Activated CD4-positive, alpha-beta T cell treated with anti-CD3 and anti-CD28 coated beads, Interleukin-2, amount 10 ng/mL, durations not matched to agents 24 days and 14 days (primary cell): ENCODE measurements at regions not wholly inside any gene's neighbourhood (a gene's known extent, or its start where the extent isn't known, plus 50 kb on each side); places are given as distances from the start of the nearest gene placed in this dataset.

Experiments used
- DNase-seq: peaks from one replicate; pipeline ENCODE4 v3.0.0; 2022
- H3K27ac Mint-ChIP-seq: one replicate; pipeline ENCODE4 v1.8.0; 2022; ENCODE audit warnings: mild to moderate bottlenecking, mixed read lengths
- H3K27me3 Mint-ChIP-seq: one replicate; pipeline ENCODE4 v1.8.0; 2022; ENCODE audit warnings: mixed read lengths
- H3K36me3 Mint-ChIP-seq: one replicate; pipeline ENCODE4 v1.8.0; 2022; ENCODE audit warnings: low read depth, mild to moderate bottlenecking, mixed read lengths
- H3K4me1 Mint-ChIP-seq: one replicate; pipeline ENCODE4 v1.8.0; 2021; ENCODE audit warnings: mixed read lengths
- H3K4me3 Mint-ChIP-seq: one replicate; pipeline ENCODE4 v1.8.0; 2022; ENCODE audit warnings: mild to moderate bottlenecking, moderate library complexity, mixed read lengths
- H3K9me3 Mint-ChIP-seq: one replicate; pipeline ENCODE4 v1.8.0; 2021; ENCODE audit warnings: mixed read lengths
- intact Hi-C: fragments of 100-400 bp; cut with micrococcal nuclease; formaldehyde crosslinking; loops from one replicate; pipeline ENCODE4 v1.15.1; 2023

DNA sequence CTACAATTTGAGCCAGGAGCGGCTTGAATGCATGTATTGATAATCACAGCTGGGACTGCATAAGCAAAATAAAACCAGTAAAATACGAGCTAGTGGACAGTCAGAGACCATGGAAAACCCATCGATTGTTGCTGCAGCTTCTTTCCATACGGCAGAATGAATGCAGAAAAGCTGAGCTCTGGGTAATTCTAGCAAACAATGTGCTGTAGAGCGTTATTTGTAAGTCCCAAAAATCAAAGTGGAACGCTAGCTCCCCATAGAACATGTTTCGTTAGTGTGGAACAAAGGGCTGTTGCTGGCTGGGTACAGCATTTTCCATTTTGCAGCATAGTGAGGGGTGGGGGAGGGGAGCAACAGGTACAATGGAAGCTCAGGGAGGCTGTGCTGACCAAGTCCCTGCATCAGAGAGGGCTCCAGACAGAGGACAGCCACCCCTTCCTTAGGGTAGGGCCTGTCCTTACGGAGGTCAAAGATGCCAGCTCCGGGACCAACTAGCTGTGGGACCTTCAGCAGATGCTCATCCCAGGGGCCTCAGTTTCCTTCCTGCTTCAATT, 74.1 kb downstream of the BOD1L2 start:
- intact Hi-C loops = no loop called here
- no peaks in the 10 kb centered on the region for H3K27me3 Mint-ChIP-seq
- no peak overlapping the region for H3K4me3 Mint-ChIP-seq

DNA sequence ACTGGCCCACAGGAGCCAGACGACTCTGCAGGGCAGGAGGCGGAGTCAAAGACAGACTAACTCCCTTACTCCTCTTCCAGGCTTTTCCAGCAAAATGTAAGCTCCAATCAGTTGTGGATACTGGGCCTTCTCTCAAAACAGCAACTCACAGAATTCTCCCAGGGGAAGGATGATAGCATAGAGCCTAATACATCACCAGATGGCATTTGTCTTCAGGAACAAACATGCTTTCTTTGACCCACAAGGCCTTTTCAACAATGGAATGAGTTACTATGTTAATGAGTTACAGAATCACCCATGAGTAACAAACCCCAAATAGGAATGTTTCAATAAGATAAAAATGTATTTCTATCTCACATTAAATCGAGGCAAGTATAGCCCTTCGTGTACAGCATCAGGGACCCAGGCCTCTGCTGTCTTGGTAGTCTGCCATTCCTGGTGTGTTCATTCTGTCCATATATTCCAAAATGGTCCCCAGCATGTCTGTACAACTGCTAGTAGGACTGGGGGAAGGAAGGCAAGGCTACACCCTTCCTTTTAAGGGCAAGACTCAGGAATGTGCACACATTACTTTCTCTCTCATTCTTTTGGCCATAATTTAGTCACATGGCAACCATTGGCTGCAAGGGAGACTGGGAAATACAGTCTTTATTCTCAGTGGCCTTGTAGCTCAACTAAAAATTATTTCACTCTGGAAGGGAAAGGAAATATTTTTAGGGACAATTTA, 76.4 kb downstream of the BOD1L2 start:
- no peaks in the 10 kb centered on the region for H3K36me3 Mint-ChIP-seq
- H3K9me3 Mint-ChIP-seq = no peaks in the 10 kb centered on the region
- H3K27me3 Mint-ChIP-seq = peaks cover 5% of the 10 kb centered on the region
- H3K27ac Mint-ChIP-seq = no peak overlapping the region
- intact Hi-C loops = no loop called here
- no peak for DNase-seq
- no peak overlapping the region for H3K4me3 Mint-ChIP-seq
- H3K4me1 Mint-ChIP-seq = no peaks in the 10 kb centered on the region

More for the DNA sequence above, 74.1 kb downstream of the BOD1L2 start:
- DNase-seq = no peak
- no peak overlapping the region for H3K27ac Mint-ChIP-seq
- no peaks in the 10 kb centered on the region for H3K4me1 Mint-ChIP-seq
- H3K9me3 Mint-ChIP-seq = no peaks in the 10 kb centered on the region
- no peaks in the 10 kb centered on the region for H3K36me3 Mint-ChIP-seq

DNA sequence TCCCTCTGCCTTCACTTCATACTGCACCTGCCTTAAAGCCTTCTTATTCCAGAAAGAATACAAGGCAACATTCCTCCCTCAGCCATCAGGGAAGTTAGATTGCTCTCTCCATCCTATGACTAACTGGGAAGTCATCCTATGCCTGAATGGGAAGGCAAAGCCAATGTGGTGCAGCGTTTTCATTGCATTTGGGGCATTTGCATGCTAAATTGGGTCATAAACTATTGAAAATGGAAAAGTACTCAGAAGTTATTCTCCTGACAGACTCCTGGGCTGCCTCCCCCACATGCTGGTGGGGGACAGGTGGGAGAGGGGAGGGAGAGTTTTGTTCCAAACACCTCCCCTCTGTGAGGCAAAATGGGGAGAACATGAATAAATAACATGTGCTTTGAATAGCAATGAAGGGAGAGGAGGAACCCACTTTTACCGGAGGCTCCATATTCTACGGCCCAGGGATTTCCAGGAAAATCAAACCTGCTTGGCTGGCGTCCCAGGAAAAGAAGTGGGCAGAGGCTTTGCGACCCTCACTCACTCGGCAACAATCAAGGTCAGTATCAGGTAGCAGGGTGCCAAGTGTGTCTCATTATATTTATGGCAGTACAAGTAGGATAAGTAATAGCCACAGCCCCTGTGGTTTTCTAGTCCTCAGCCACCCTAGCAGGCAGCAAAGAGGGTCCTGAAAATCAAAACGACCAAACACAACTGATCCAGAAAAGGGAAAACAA, 84.1 kb downstream of the BOD1L2 start:
- peaks cover 3% of the 10 kb centered on the region for H3K9me3 Mint-ChIP-seq
- DNase-seq = no peak
- intact Hi-C loops = no loop called here
- H3K27me3 Mint-ChIP-seq = peaks cover 5% of the 10 kb centered on the region
- no peak overlapping the region for H3K4me3 Mint-ChIP-seq
- no peak overlapping the region for H3K27ac Mint-ChIP-seq
- H3K4me1 Mint-ChIP-seq = no peaks in the 10 kb centered on the region
- no peaks in the 10 kb centered on the region for H3K36me3 Mint-ChIP-seq

DNA sequence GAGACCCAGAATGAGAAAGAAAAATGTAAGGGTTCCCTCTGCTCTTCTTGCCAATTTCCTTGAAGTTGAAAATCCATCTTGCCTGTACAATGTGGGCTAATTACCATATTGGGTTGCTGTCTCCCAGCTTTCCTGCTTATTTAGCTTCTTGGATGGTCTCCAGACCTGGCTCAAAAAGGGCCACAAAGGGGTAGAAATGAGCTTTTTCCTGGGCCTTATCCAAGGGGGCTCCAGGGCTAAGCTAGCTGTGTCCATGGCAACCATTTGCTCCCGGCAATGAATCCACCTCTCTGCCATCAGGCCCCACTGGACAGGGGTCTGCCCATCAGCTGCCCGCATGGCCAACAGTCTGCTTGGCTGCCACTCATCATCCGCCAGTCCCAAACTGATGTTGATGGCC, 85.0 kb downstream of the BOD1L2 start:
- no peaks in the 10 kb centered on the region for H3K36me3 Mint-ChIP-seq

DNA sequence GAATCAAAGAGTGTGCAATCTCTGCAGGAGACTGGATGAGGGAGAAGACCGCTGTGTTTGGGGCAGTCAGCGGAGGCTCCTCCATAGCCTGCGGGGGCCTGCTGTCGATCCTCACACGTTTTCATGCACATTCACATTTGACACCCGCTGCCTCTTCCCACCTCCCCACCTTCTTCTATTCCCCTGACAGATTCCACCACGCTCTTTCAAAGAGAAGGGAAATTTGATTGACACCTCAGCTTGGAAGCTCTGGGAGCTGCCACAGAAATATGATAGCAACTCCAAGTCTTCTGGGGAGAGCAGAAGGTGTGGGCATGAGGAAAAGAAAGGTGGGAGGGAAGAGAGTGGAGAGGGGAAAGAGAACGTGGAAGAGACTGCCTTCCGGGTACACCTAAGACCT, 87.5 kb downstream of the BOD1L2 start:
- Mint-ChIP-seq H3K27ac (no peak overlapping the region), H3K4me1 (no peaks in the 10 kb centered on the region)

More for the DNA sequence above, 85.0 kb downstream of the BOD1L2 start:
- Mint-ChIP-seq H3K4me3 (no peak overlapping the region), H3K27ac (no peak overlapping the region), H3K27me3 (no peaks in the 10 kb centered on the region), H3K4me1 (no peaks in the 10 kb centered on the region), H3K9me3 (peaks cover 3% of the 10 kb centered on the region)
- intact Hi-C loops = no loop called here
- DNase-seq = no peak

DNA sequence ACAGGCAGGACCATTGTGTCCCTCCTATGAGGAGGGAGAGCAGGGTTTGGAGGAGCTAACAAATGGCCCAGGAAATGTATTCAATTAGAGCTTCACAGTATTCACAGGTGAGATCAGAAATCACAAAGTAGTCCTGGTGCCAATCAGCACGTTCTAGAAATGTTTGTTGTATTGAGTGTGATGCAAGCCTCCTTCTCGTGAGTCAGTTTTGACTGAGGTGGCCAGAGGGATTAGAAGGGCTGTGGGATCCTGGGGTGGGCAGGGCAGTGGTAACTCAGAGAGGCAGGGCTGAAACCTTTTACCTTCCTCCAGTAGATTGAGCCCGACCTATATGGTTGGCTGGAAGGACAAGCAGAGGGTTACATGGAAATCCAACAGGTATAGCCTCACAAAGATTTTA, 95.0 kb downstream of the BOD1L2 start:
- H3K9me3 Mint-ChIP-seq = no peaks in the 10 kb centered on the region
- no peaks in the 10 kb centered on the region for H3K36me3 Mint-ChIP-seq
- intact Hi-C loops = no loop called here
- no peaks in the 10 kb centered on the region for H3K4me1 Mint-ChIP-seq
- H3K27me3 Mint-ChIP-seq = peaks cover 2% of the 10 kb centered on the region
- no peak overlapping the region for H3K27ac Mint-ChIP-seq
- no peak for DNase-seq
- no peak overlapping the region for H3K4me3 Mint-ChIP-seq

More for the DNA sequence above, 87.5 kb downstream of the BOD1L2 start:
- DNase-seq = no peak
- Mint-ChIP-seq H3K9me3 (peaks cover 3% of the 10 kb centered on the region), H3K27me3 (no peaks in the 10 kb centered on the region), H3K36me3 (no peaks in the 10 kb centered on the region), H3K4me3 (no peak overlapping the region)
- intact Hi-C loops = no loop called here

DNA sequence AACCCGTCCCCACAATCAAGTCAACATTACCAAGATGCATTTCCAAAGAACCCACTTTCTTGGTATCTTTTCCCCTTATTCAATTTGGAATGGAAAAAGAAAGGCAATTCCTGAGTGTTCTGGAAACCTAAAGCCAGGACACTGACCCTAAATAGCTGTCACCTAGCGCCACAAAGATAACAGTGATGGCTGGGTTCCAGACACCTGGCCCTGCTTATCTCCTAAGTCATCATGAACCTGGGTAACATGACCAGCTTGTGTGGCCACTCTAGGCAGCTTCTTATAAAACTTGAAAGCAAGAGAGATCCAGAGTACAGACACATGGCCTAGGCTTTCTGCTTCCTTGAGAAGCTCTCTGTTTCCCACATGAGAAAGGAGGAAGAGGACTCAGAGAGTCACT, 95.4 kb downstream of the BOD1L2 start:
- no peaks in the 10 kb centered on the region for H3K36me3 Mint-ChIP-seq
- intact Hi-C loops = no loop called here
- no peak overlapping the region for H3K4me3 Mint-ChIP-seq
- H3K9me3 Mint-ChIP-seq = no peaks in the 10 kb centered on the region
- H3K27me3 Mint-ChIP-seq = peaks cover 2% of the 10 kb centered on the region
- DNase-seq = no peak
- H3K27ac Mint-ChIP-seq = no peak overlapping the region
- H3K4me1 Mint-ChIP-seq = no peaks in the 10 kb centered on the region

DNA sequence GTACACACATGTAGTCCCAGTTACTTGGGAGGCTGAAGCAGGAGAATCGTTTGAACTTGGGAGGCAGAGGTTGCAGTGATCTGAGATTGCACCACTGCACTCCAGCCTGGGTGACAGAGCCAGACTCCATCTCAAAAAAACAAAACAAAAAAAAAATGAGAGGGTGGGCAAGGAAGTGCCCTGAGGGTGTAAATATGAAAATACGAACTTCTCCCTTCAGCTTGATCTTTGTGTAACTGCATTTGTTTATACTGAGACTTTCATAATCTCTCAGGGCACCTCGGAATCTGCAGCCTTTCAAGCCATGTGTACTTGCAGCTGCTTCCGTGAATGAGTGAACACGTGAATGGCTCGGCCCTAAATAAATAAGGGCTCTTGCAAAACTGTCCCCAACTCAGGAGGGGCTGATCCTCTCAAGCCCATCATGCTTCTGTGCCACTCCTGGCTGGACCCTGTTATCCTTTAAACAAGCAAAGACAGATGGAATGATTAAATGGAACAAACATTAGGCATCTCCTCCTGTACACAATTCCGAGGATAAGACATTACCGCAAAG, 96.8 kb downstream of the BOD1L2 start:
- no peak for DNase-seq
- intact Hi-C loops = no loop called here
- no peak overlapping the region for H3K4me3 Mint-ChIP-seq
- no peaks in the 10 kb centered on the region for H3K9me3 Mint-ChIP-seq
- no peaks in the 10 kb centered on the region for H3K4me1 Mint-ChIP-seq
- H3K27ac Mint-ChIP-seq = no peak overlapping the region
- peaks cover 2% of the 10 kb centered on the region for H3K27me3 Mint-ChIP-seq
- no peaks in the 10 kb centered on the region for H3K36me3 Mint-ChIP-seq

DNA sequence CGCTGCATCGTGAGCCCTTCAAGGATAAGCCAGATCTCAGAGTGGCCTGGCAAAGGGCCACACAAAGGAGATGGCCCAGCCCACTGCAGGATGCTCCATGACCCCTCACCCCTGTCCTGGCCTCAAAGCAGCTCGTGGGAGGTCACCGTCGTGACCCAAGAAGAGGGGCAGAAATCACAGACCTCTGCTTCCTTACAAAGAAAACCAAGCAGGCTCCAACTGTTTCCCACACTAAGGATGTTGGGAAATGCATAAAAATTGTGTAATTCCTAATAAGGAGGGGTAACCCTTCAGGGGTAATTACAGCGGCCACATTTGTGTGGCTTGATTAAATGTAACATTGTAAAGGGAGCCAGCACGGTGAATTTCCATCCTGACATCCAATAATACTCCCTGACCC, 102.3 kb downstream of the BOD1L2 start:
- Mint-ChIP-seq H3K27ac (no peak overlapping the region), H3K4me3 (no peak overlapping the region), H3K9me3 (no peaks in the 10 kb centered on the region), H3K36me3 (no peaks in the 10 kb centered on the region), H3K27me3 (no peaks in the 10 kb centered on the region), H3K4me1 (no peaks in the 10 kb centered on the region)
- DNase-seq = no peak
- intact Hi-C loops = no loop called here

DNA sequence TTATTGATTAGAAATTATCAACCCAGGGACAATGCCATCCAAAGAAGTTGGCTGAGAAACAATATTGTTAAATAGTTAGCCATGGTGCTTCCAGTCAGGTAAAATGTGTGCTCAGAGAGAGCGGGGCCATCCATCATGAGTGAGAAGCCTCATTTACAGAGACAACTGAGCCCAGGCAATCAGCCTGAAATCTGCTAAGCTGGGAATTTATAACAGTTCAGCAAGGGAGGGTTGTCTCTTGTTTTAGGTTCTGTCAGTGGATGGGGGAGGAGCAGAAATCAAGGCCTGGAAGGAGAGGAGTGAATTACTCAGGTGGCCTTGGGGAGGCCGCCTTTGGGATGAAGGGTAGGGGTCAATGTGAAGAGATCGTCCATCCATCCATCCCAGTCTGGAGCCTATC, 102.5 kb upstream of the ST8SIA3 start:
- Mint-ChIP-seq H3K9me3 (no peaks in the 10 kb centered on the region), H3K36me3 (no peaks in the 10 kb centered on the region), H3K4me1 (no peaks in the 10 kb centered on the region), H3K27ac (no peak overlapping the region), H3K27me3 (no peaks in the 10 kb centered on the region), H3K4me3 (no peak overlapping the region)
- intact Hi-C loops = no loop called here
- DNase-seq = no peak

DNA sequence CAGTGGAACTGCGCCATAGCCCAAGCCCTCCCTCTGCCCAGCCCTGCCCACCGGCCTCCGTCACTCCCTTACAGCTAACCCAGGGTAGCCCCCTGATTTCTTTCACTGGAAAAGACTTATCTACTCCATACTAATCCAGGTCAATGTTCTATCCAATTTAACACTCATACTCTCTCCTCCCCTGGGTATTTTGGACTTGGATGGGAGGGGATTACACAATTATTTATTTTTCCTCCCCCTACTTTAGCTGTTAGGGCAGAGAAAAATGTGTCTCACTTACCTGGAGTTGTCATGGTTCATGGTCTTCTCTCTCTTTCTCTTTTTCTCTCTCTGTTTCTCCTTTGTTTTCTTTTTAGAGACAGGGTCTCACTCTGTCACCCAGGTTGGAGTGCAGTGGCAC, 100.6 kb upstream of the ST8SIA3 start:
- no peaks in the 10 kb centered on the region for H3K27me3 Mint-ChIP-seq
- intact Hi-C loops = no loop called here
- no peaks in the 10 kb centered on the region for H3K9me3 Mint-ChIP-seq

DNA sequence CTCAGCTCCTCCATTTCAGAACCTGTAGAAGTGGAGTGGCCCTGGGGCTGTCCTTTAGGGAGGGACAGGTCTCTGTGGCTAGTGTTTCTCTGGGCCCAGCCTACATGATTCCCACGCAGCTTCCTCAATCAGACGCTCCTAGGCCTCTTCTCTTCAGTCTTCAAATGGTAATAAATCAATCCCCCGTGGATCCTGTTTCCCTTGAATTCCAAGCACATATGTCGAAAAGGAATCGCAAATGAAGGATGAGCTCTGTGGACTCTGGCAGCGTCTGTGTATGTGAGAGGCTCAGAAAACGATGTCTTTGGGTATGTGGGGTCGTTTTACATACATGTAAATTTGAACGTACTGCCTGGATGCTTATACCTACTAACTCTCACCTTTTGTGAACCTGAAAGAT, 98.5 kb upstream of the ST8SIA3 start:
- H3K9me3 Mint-ChIP-seq = no peaks in the 10 kb centered on the region
- H3K27me3 Mint-ChIP-seq = no peaks in the 10 kb centered on the region
- no peaks in the 10 kb centered on the region for H3K36me3 Mint-ChIP-seq
- H3K4me1 Mint-ChIP-seq = no peaks in the 10 kb centered on the region
- intact Hi-C loops = no loop called here
- H3K4me3 Mint-ChIP-seq = no peak overlapping the region
- H3K27ac Mint-ChIP-seq = no peak overlapping the region
- DNase-seq = no peak

More for the DNA sequence above, 100.6 kb upstream of the ST8SIA3 start:
- DNase-seq = no peak
- H3K36me3 Mint-ChIP-seq = no peaks in the 10 kb centered on the region
- no peak overlapping the region for H3K27ac Mint-ChIP-seq
- no peak overlapping the region for H3K4me3 Mint-ChIP-seq
- no peaks in the 10 kb centered on the region for H3K4me1 Mint-ChIP-seq

DNA sequence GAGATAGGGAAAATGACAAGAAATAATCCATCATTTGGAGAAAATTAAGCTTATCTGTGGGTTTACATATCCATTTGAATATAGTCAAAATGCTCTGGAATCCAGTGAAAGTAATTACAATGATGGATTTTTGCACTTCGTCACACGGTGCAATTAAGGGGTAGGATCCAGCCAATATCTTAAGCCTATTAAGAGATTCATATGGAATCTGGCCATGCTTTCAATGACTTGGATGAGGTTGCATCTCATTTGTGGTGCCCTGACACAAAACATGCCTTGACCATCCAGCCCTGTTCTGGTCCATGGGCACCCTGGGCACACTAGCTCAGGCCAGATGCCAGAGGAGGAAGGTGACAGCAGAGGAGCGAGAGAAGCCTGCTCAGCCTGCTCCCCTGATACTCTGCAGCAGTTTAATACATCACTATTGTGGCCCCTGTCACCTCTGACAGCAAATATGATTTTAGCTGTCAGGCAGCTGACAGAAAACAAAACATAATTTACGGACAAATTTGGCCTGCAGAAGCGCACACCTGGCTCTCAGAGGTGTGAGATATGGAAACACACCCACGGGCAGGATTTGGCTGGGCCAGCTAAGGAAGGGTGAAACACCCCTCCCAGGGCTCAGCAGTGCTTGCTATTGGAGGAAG, 94.1 kb upstream of the ST8SIA3 start:
- intact Hi-C loops = no loop called here
- H3K4me1 Mint-ChIP-seq = no peaks in the 10 kb centered on the region
- no peaks in the 10 kb centered on the region for H3K9me3 Mint-ChIP-seq
- no peak for DNase-seq
- no peaks in the 10 kb centered on the region for H3K27me3 Mint-ChIP-seq
- H3K4me3 Mint-ChIP-seq = no peak overlapping the region
- no peaks in the 10 kb centered on the region for H3K36me3 Mint-ChIP-seq
- no peak overlapping the region for H3K27ac Mint-ChIP-seq

DNA sequence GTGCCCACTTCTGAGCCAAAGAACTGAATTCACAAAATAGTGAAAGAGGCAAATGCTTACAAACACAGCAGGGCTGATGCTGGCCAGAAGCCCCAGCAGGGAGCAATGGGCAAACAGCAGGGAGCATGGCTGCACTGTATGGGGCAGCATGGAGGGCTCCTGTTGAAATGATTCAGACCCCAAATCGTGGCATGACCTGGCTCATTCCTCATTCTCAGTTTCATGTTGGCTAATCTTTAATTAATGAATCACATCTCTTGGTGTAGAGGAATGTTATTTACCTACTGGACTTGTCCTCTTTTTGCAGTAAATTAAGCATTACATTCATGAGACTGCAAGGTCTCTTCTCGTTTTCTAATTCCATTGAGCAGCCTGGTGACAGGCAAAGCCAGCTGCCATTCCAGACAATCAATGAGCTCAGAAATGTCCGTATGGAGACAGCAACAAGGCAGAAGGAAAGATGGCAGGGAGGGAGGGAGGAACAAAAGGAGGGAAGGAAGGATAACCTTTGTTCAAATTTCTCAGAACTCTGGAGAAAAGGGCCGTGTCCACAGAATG, 84.9 kb upstream of the ST8SIA3 start:
- Mint-ChIP-seq H3K36me3 (no peaks in the 10 kb centered on the region), H3K9me3 (no peaks in the 10 kb centered on the region), H3K27me3 (no peaks in the 10 kb centered on the region), H3K4me1 (no peaks in the 10 kb centered on the region), H3K27ac (no peak overlapping the region), H3K4me3 (no peak overlapping the region)
- no peak for DNase-seq
- intact Hi-C loops = no loop called here
